Dedifferentiated amniotic fluid mesenchymal stem cell (primary cell): ENCODE measurements at regions not wholly inside any gene's neighbourhood (a gene's known extent, or its start where the extent isn't known, plus 50 kb on each side); places are given as distances from the start of the nearest gene placed in this dataset.

Experiments used
- DNase-seq: peaks from one replicate; pipeline ENCODE4 v3.0.0-alpha.2; 2016; ENCODE audit errors: extremely low spot score

DNA sequence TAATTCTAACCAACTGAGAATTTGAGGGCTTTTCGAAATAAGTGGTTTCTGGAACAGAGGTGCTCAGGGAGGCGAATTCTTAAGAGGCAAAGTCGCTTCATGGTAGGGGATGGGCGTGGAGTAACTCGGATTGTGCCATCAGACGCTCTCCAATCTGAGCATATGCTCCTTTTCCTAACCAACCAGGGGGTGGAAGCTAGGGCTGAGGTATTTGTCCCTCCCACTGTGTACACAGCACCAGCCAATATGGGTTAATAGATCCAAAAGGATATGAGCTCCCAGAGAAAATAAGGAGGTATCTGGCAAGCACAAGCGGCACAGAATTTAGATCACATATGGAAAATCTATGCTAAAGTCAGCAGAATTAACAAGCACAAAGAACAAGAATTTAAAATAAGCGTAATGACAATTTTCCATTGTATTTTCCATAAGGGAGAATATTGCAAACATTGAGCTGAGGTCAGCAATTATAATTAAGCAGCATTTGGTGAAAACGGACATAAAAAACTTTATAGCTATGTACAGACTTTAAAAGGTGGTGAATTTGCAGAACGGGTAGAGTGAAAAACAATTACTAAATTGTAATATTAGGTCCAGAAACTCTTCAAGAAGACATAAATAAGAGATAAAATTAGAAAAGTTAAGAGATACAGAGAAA, 55.0 kb upstream of the PHACTR1 start:
- no peak for DNase-seq
